ENCODE measurements at regions not wholly inside any gene's neighbourhood (a gene's known extent, or its start where the extent isn't known, plus 50 kb on each side); places are given as distances from the start of the nearest gene placed in this dataset.

GRCh38 chr3:13237776-13238490 is 164.7 kb upstream of the IQSEC1 start:
- TF ChIP-seq POLR2A (IDR thresholded peaks at IDR 0.05) (no peak), CTCF (IDR thresholded peaks at IDR 0.05) (no peak), EP300 (IDR thresholded peaks at IDR 0.05) (no peak)

Data from ovary (tissue), 3 donors.